ENCODE measurements at regions not wholly inside any gene's neighbourhood (a gene's known extent, or its start where the extent isn't known, plus 50 kb on each side); places are given as distances from the start of the nearest gene placed in this dataset.
"Not testable (repeated sequence)": the region's sequence is repeated elsewhere in the genome, so short reads cannot be mapped to it uniquely, and the experiment has no call there.

DNA sequence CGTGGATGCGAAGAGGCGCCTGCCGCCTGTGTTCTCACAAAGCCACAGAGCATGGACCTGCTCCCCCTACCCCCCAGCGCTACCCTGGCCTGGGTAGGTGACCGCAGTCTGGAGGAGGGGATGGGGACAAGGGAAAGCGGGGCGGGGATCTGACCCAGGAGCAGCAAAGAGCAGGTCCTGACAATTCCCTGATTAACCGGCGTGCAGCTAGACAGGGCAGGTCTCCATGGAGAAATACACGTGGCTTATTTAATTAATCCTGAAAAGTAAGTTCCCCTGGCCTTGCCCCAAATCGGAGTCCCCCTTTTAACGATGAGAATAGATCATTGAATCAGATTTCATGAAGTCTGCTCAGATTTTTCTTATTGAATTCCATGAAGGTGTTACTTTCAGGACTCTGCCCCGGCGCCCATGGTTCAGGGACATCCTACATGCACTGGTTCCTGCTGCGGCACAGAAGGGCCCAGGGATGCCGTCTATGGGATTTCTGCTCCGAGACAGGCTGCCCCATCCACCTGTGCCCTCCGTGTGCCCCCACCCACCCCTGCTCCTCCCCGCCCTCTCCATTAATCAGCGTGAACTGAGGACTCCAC, 251.0 kb upstream of the SFSWAP start:
- no peak for DNase-seq
- Mint-ChIP-seq H3K9me3 (ENCODE audit: low read depth) (no peaks in the 10 kb centered on the region), H3K27me3 (peaks cover 9% of the 10 kb centered on the region), H3K4me3 (no peak overlapping the region), H3K36me3 (ENCODE audit: low read depth) (no peaks in the 10 kb centered on the region), H3K4me1 (peaks cover under 1% of the 10 kb centered on the region), H3K27ac (no peak overlapping the region)
- ATAC-seq, result no peak
- intact Hi-C loops (cut with DNase I, micrococcal nuclease), result no loop called here
- CTCF ChIA-PET, result interaction anchor here (0.7 kb wide), 1 partner anchor 224 kb away, joined by 3 read pairs; no protein-coding TSS in a partner anchor
- POLR2A ChIA-PET, result no interaction called here

- DNase-seq, result no peak
- ChIA-PET CTCF (no interaction called here), POLR2A (no interaction called here)
- peaks cover 9% of the 10 kb centered on the region for H3K27me3 Mint-ChIP-seq
- no peak for ATAC-seq
- no peaks in the 10 kb centered on the region for H3K36me3 Mint-ChIP-seq (ENCODE audit: low read depth)
- H3K27ac Mint-ChIP-seq, result no peak overlapping the region
- no peak overlapping the region for H3K4me3 Mint-ChIP-seq
- intact Hi-C loops (cut with DNase I, micrococcal nuclease), result no loop called here
- H3K4me1 Mint-ChIP-seq, result no peaks in the 10 kb centered on the region
- no peaks in the 10 kb centered on the region for H3K9me3 Mint-ChIP-seq (ENCODE audit: low read depth)
These were observed 250.4 kb upstream of the SFSWAP start for GRCh38 chr12:131460520-131460919.

DNA sequence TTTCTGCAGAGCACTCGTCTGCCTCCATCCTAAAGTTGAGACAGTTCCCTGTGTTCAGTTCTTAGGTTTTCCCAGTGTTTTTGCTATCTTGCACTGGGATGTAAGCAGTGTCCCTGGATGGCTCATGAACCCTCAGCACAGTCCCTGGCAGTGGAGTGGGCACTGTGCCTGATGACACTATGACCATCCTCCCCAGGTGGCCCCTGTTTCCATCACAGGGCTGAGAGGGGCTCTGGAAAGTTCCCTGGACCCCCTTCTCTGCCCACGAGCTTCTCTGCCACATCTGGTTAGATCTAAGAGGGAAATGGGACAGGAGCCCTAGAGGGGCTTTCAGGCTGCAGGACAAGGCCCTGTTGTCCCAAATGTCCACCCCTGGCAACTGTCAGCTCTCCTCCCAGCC, 249.8 kb upstream of the SFSWAP start:
- no peak overlapping the region for H3K4me3 Mint-ChIP-seq
- no peaks in the 10 kb centered on the region for H3K4me1 Mint-ChIP-seq
- peaks cover 9% of the 10 kb centered on the region for H3K27me3 Mint-ChIP-seq
- intact Hi-C loops (cut with DNase I, micrococcal nuclease), result no loop called here
- ChIA-PET POLR2A (no interaction called here), CTCF (no interaction called here)
- DNase-seq (no peak), ATAC-seq (no peak)
- no peak overlapping the region for H3K27ac Mint-ChIP-seq
- H3K9me3 Mint-ChIP-seq (ENCODE audit: low read depth), result no peaks in the 10 kb centered on the region
- H3K36me3 Mint-ChIP-seq (ENCODE audit: low read depth), result no peaks in the 10 kb centered on the region

DNA sequence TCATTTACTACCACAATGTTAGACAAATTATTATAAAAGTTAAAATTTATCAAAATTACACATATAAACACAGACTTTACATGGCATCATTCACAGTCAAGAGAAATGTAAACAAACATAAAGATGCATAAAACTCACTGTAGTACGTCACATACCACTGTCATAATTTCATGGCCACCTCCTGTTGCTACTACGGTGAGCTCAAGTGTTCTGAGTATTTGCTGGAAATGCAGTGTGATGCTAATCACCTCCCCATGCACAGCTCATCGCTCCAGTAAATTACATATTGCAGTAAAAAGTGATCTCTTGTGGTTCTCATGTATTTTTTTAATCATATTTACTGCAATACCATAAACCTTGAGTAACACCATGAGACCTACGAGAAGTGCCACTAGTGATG, 247.7 kb upstream of the SFSWAP start:
- no peak for DNase-seq
- peaks cover 9% of the 10 kb centered on the region for H3K27me3 Mint-ChIP-seq
- intact Hi-C loops (cut with DNase I, micrococcal nuclease), result no loop called here
- H3K9me3 Mint-ChIP-seq (ENCODE audit: low read depth), result no peaks in the 10 kb centered on the region
- H3K4me1 Mint-ChIP-seq, result no peaks in the 10 kb centered on the region
- ChIA-PET POLR2A (no interaction called here), CTCF (interaction anchor here (1.8 kb wide), 1 partner anchor 9 kb away, joined by 10 read pairs; no protein-coding TSS in a partner anchor)
- ATAC-seq, result no peak
- no peak overlapping the region for H3K27ac Mint-ChIP-seq
- no peak overlapping the region for H3K4me3 Mint-ChIP-seq
- no peaks in the 10 kb centered on the region for H3K36me3 Mint-ChIP-seq (ENCODE audit: low read depth)

GRCh38 chr12:131464081-131464480, 246.8 kb upstream of the SFSWAP start:
- intact Hi-C loops (cut with DNase I, micrococcal nuclease), result no loop called here
- H3K36me3 Mint-ChIP-seq (ENCODE audit: low read depth), result no peaks in the 10 kb centered on the region
- no peak for DNase-seq
- H3K4me1 Mint-ChIP-seq, result no peaks in the 10 kb centered on the region
- no peaks in the 10 kb centered on the region for H3K9me3 Mint-ChIP-seq (ENCODE audit: low read depth)
- H3K27ac Mint-ChIP-seq, result no peak overlapping the region
- ATAC-seq, result no peak
- CTCF ChIA-PET, result interaction anchor here (0.7 to 1.8 kb wide), 2 partner anchors 10 to 1184 kb away, joined by 3 to 10 read pairs; no protein-coding TSS in a partner anchor
- POLR2A ChIA-PET, result no interaction called here
- H3K4me3 Mint-ChIP-seq, result no peak overlapping the region
- H3K27me3 Mint-ChIP-seq, result peaks cover 8% of the 10 kb centered on the region

DNA sequence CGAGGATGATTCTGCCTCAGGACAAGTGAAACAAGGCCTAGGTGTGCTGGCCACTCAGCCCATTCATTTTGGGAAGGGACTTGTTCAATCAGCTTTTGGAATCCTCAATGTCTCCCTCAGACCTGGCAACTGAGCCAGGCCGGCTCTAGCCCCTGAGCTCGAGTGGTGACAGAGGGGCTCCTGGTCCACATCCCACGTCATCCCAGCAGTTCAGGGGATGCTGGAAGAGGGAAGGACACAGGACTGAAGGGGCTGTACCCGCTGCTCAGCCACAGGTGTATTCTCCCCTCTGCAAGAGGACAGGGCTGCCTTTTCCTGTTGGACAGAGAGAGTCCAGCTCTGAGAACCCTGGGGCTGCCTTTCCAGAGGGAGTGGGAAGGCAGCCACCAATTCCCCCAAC, 244.6 kb upstream of the SFSWAP start:
- ChIA-PET CTCF (no interaction called here), POLR2A (no interaction called here)
- no peak overlapping the region for H3K4me3 Mint-ChIP-seq
- H3K4me1 Mint-ChIP-seq, result no peaks in the 10 kb centered on the region
- intact Hi-C loops (cut with DNase I, micrococcal nuclease), result no loop called here
- H3K27ac Mint-ChIP-seq, result no peak overlapping the region
- no peak for DNase-seq
- H3K27me3 Mint-ChIP-seq, result peaks cover 4% of the 10 kb centered on the region
- H3K36me3 Mint-ChIP-seq (ENCODE audit: low read depth), result no peaks in the 10 kb centered on the region
- H3K9me3 Mint-ChIP-seq (ENCODE audit: low read depth), result no peaks in the 10 kb centered on the region
- no peak for ATAC-seq

- Mint-ChIP-seq H3K9me3 (ENCODE audit: low read depth) (no peaks in the 10 kb centered on the region), H3K4me1 (no peaks in the 10 kb centered on the region), H3K36me3 (ENCODE audit: low read depth) (no peaks in the 10 kb centered on the region), H3K4me3 (no peak overlapping the region), H3K27ac (no peak overlapping the region), H3K27me3 (peaks cover 4% of the 10 kb centered on the region)
- no peak for ATAC-seq
- ChIA-PET CTCF (no interaction called here), POLR2A (no interaction called here)
- intact Hi-C loops (cut with DNase I, micrococcal nuclease), result no loop called here
- DNase-seq, result no peak
These were observed 244.0 kb upstream of the SFSWAP start for GRCh38 chr12:131466932-131467331.

- H3K9me3 Mint-ChIP-seq (ENCODE audit: low read depth), result no peaks in the 10 kb centered on the region
- H3K27ac Mint-ChIP-seq, result no peak overlapping the region
- no peaks in the 10 kb centered on the region for H3K4me1 Mint-ChIP-seq
- ChIA-PET CTCF (no interaction called here), POLR2A (no interaction called here)
- intact Hi-C loops (cut with DNase I, micrococcal nuclease), result no loop called here
- no peak overlapping the region for H3K4me3 Mint-ChIP-seq
- DNase-seq (no peak), ATAC-seq (no peak)
- H3K27me3 Mint-ChIP-seq, result peaks cover 4% of the 10 kb centered on the region
- no peaks in the 10 kb centered on the region for H3K36me3 Mint-ChIP-seq (ENCODE audit: low read depth)
These were observed 242.7 kb upstream of the SFSWAP start for GRCh38 chr12:131468206-131468605.

GRCh38 chr12:131469945-131470344, 240.9 kb upstream of the SFSWAP start:
- POLR2A ChIA-PET; H3K4me1 Mint-ChIP-seq; H3K4me3 Mint-ChIP-seq; H3K9me3 Mint-ChIP-seq (ENCODE audit: low read depth); intact Hi-C loops (cut with DNase I, micrococcal nuclease); CTCF ChIA-PET; ATAC-seq; DNase-seq; H3K27me3 Mint-ChIP-seq; H3K27ac Mint-ChIP-seq; H3K36me3 Mint-ChIP-seq (ENCODE audit: low read depth): not testable (repeated sequence)

DNA sequence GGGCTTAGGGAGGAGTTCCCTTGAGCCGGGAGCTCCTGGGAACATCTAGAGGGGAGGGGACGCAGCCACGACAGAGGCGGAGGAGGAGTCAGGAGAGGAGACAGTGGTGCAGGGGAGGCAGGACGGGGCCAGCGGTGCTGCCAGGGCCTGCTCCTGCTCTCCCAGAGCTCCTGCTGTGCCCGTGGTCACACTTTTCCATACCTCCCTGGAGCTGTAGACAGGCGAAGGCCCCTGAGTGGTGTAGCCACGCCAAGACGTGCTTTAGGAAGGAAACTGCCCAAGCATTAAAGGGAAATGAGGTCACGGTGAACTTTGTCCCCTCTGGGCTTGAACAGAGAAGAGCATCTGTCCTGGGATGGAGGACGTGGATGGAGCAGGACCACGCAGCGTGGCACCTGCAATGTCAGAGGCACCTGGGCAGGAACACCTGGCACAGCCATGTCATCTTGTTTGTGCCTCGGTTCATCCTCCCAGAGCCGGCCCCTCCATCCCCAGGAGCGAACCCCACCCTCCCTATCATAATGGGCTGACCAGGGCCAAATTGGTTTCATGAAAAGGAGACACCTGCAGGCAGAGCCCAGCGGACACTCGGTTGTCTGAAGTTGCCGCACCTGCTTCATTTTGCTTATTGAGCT, 239.5 kb upstream of the SFSWAP start:
- ChIA-PET POLR2A (no interaction called here), CTCF (no interaction called here)
- Mint-ChIP-seq H3K4me1 (peaks cover 2% of the 10 kb centered on the region), H3K36me3 (ENCODE audit: low read depth) (no peaks in the 10 kb centered on the region), H3K9me3 (ENCODE audit: low read depth) (no peaks in the 10 kb centered on the region), H3K4me3 (no peak overlapping the region), H3K27ac (no peak overlapping the region), H3K27me3 (peaks cover 2% of the 10 kb centered on the region)
- ATAC-seq (no peak), DNase-seq (no peak)
- intact Hi-C loops (cut with DNase I, micrococcal nuclease), result no loop called here

DNA sequence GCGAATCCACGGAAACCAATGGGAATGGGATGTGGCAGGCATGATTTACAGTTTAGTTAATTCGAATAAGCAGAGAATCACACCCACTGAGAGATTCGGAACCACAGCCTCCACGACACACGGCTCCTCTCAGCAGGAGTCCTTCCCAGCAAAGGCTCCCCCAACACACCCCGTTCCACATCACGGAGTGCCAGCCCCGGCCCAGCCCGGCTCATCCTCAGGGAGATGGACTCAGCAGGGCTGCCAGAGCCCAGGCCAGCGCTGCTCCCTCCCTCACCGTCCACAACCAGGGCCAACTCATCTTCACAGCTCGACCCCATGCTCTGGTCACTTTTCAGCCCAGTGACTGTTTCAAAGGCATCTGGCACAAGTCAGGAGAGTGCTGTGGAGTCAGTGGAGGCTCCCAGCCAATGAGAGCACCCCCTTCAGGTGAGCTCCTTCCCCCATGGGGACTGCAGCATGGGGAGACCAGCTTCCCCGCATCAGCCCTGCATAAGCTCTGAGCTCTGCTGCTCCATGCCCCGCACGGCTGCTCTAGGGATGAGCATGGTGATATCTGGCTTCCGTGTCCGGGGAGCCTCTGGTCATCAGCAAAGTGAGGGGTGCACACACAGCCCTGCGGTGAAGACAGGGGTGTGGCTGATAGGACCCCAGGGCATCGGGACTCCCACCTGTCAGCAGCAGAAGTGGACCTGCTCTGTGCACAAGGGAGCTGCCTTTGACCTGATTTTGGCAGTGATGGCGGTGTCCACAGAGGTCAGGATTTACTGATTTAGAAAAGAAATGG, 238.8 kb upstream of the SFSWAP start:
- H3K4me3 Mint-ChIP-seq, result no peak overlapping the region
- H3K36me3 Mint-ChIP-seq (ENCODE audit: low read depth), result no peaks in the 10 kb centered on the region
- peaks cover 2% of the 10 kb centered on the region for H3K27me3 Mint-ChIP-seq
- DNase-seq (no peak), ATAC-seq (no peak)
- intact Hi-C loops (cut with DNase I, micrococcal nuclease), result no loop called here
- CTCF ChIA-PET, result no interaction called here
- no peak overlapping the region for H3K27ac Mint-ChIP-seq
- H3K9me3 Mint-ChIP-seq (ENCODE audit: low read depth), result no peaks in the 10 kb centered on the region
- peaks cover 2% of the 10 kb centered on the region for H3K4me1 Mint-ChIP-seq
- POLR2A ChIA-PET, result interaction anchor here (0.6 kb wide), 1 partner anchor 111 kb away, joined by 4 read pairs; no protein-coding TSS in a partner anchor

GRCh38 chr12:131473261-131473660, 237.6 kb upstream of the SFSWAP start:
- ChIA-PET POLR2A (no interaction called here), CTCF (no interaction called here)
- intact Hi-C loops (cut with DNase I, micrococcal nuclease), result no loop called here
- peaks cover 2% of the 10 kb centered on the region for H3K4me1 Mint-ChIP-seq
- peaks cover 2% of the 10 kb centered on the region for H3K27me3 Mint-ChIP-seq
- no peak for ATAC-seq
- no peaks in the 10 kb centered on the region for H3K9me3 Mint-ChIP-seq (ENCODE audit: low read depth)
- H3K36me3 Mint-ChIP-seq (ENCODE audit: low read depth), result no peaks in the 10 kb centered on the region
- no peak for DNase-seq
- no peak overlapping the region for H3K27ac Mint-ChIP-seq
- no peak overlapping the region for H3K4me3 Mint-ChIP-seq
